Thyroid gland (tissue), 4 donors: ENCODE measurements at regions not wholly inside any gene's neighbourhood (a gene's known extent, or its start where the extent isn't known, plus 50 kb on each side); places are given as distances from the start of the nearest gene placed in this dataset.

Experiments used
- POLR2A ChIP-seq, 2 donors: fragments of 450-650 bp; IDR thresholded peaks; one replicate each; pipeline ENCODE4 v1.6.1; 2017; ENCODE audit warnings: antibody characterized with exemption in 2 of 2, mild to moderate bottlenecking in 2 of 2, moderate library complexity in 1 of 2
- TF ChIP-seq, protein P1 (sequence below), 6 experiments: fragments of 200-600 bp in 3 of 6; fragments of 450-650 bp in 3 of 6; sonication (generic) in 3 of 6; IDR thresholded peaks; one replicate each; pipeline ENCODE4 v1.5.1; 2016 to 2019; ENCODE audit warnings: antibody characterized with exemption in 6 of 6, mild to moderate bottlenecking in 2 of 6, inconsistent platforms in 1 of 6, moderate library complexity in 1 of 6

GRCh38 chr5:1642621-1643061 lies 118.9 kb upstream of the LPCAT1 start:
- TF ChIP-seq, protein P1, sequence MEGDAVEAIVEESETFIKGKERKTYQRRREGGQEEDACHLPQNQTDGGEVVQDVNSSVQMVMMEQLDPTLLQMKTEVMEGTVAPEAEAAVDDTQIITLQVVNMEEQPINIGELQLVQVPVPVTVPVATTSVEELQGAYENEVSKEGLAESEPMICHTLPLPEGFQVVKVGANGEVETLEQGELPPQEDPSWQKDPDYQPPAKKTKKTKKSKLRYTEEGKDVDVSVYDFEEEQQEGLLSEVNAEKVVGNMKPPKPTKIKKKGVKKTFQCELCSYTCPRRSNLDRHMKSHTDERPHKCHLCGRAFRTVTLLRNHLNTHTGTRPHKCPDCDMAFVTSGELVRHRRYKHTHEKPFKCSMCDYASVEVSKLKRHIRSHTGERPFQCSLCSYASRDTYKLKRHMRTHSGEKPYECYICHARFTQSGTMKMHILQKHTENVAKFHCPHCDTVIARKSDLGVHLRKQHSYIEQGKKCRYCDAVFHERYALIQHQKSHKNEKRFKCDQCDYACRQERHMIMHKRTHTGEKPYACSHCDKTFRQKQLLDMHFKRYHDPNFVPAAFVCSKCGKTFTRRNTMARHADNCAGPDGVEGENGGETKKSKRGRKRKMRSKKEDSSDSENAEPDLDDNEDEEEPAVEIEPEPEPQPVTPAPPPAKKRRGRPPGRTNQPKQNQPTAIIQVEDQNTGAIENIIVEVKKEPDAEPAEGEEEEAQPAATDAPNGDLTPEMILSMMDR (IDR thresholded peaks at IDR 0.05), result no peak
- no peak for TF ChIP-seq POLR2A (IDR thresholded peaks at IDR 0.05)
